ENCODE measurements at regions not wholly inside any gene's neighbourhood (a gene's known extent, or its start where the extent isn't known, plus 50 kb on each side); places are given as distances from the start of the nearest gene placed in this dataset.
"Not testable (repeated sequence)": the region's sequence is repeated elsewhere in the genome, so short reads cannot be mapped to it uniquely, and the experiment has no call there.

GRCh38 chr14:45664668-45665356, 411.8 kb upstream of the MIS18BP1 start:
- ATAC-seq (no peak), DNase-seq (ENCODE audit: missing footprints) (no peak)
- intact Hi-C loops (cut with DNase I): no loop called here

GRCh38 chr14:45658917-45659299, 405.9 kb upstream of the MIS18BP1 start:
- intact Hi-C loops (cut with DNase I): no loop called here
- no peak for ATAC-seq
- no peak for DNase-seq (ENCODE audit: missing footprints)

- DNase-seq (ENCODE audit: missing footprints) (no peak), ATAC-seq (no peak)
- intact Hi-C loops (cut with DNase I): no loop called here
These were observed 405.4 kb upstream of the MIS18BP1 start for GRCh38 chr14:45658226-45658916.

GRCh38 chr14:45651890-45652289, 398.9 kb upstream of the MIS18BP1 start:
- ATAC-seq: no peak
- no peak for DNase-seq (ENCODE audit: missing footprints)
- intact Hi-C loops (cut with DNase I): no loop called here

- ATAC-seq: no peak
- intact Hi-C loops (cut with DNase I): no loop called here
These were observed 397.8 kb upstream of the MIS18BP1 start for GRCh38 chr14:45650754-45651153.

GRCh38 chr14:45649051-45649450, 396.0 kb upstream of the MIS18BP1 start:
- DNase-seq (ENCODE audit: missing footprints): no peak
- intact Hi-C loops (cut with DNase I): no loop called here
- ATAC-seq: no peak

More at GRCh38 chr14:45650754-45651153, 397.8 kb upstream of the MIS18BP1 start:
- no peak for DNase-seq (ENCODE audit: missing footprints)

GRCh38 chr14:45641541-45641940, 388.5 kb upstream of the MIS18BP1 start:
- intact Hi-C loops (cut with DNase I): no loop called here
- no peak for ATAC-seq
- DNase-seq (ENCODE audit: missing footprints): no peak

- ATAC-seq; intact Hi-C loops (cut with DNase I); DNase-seq (ENCODE audit: missing footprints): not testable (repeated sequence)
These were observed 381.8 kb upstream of the MIS18BP1 start for GRCh38 chr14:45634651-45635441.

GRCh38 chr14:45633220-45633984, 380.4 kb upstream of the MIS18BP1 start:
- ATAC-seq (no peak), DNase-seq (ENCODE audit: missing footprints) (no peak)
- intact Hi-C loops (cut with DNase I): no loop called here

- intact Hi-C loops (cut with DNase I): no loop called here
- no peak for DNase-seq (ENCODE audit: missing footprints)
- no peak for ATAC-seq
These were observed 368.7 kb upstream of the MIS18BP1 start for GRCh38 chr14:45621731-45622130.

- DNase-seq (ENCODE audit: missing footprints): no peak
- no peak for ATAC-seq
- intact Hi-C loops (cut with DNase I): no loop called here
These were observed 366.8 kb upstream of the MIS18BP1 start for GRCh38 chr14:45619831-45620230.

- no peak for ATAC-seq
- intact Hi-C loops (cut with DNase I): no loop called here
- no peak for DNase-seq (ENCODE audit: missing footprints)
These were observed 357.3 kb upstream of the MIS18BP1 start for GRCh38 chr14:45610318-45610717.

GRCh38 chr14:45587142-45587541, 334.1 kb upstream of the MIS18BP1 start:
- intact Hi-C loops (cut with DNase I): no loop called here

GRCh38 chr14:45559626-45560025, 306.6 kb upstream of the MIS18BP1 start:
- DNase-seq (ENCODE audit: missing footprints) (no peak), ATAC-seq (no peak)
- intact Hi-C loops (cut with DNase I): no loop called here

More at GRCh38 chr14:45587142-45587541, 334.1 kb upstream of the MIS18BP1 start:
- no peak for DNase-seq (ENCODE audit: missing footprints)
- no peak for ATAC-seq

- intact Hi-C loops (cut with DNase I): no loop called here
- no peak for DNase-seq (ENCODE audit: missing footprints)
- ATAC-seq: no peak
These were observed 305.2 kb upstream of the MIS18BP1 start for GRCh38 chr14:45558183-45558582.

GRCh38 chr14:45553981-45554380, 301.0 kb upstream of the MIS18BP1 start:
- intact Hi-C loops (cut with DNase I): no loop called here
- ATAC-seq (no peak), DNase-seq (ENCODE audit: missing footprints) (no peak)

- ATAC-seq; DNase-seq (ENCODE audit: missing footprints); intact Hi-C loops (cut with DNase I): not testable (repeated sequence)
These were observed 298.3 kb upstream of the MIS18BP1 start for GRCh38 chr14:45551240-45551820.

- DNase-seq (ENCODE audit: missing footprints): no peak
- no peak for ATAC-seq
- intact Hi-C loops (cut with DNase I): no loop called here
These were observed 278.0 kb upstream of the MIS18BP1 start for GRCh38 chr14:45531022-45531421.

Measured in Right ventricle myocardium inferior (tissue), 1 donor.